ENCODE measurements at regions not wholly inside any gene's neighbourhood (a gene's known extent, or its start where the extent isn't known, plus 50 kb on each side); places are given as distances from the start of the nearest gene placed in this dataset.

DNA sequence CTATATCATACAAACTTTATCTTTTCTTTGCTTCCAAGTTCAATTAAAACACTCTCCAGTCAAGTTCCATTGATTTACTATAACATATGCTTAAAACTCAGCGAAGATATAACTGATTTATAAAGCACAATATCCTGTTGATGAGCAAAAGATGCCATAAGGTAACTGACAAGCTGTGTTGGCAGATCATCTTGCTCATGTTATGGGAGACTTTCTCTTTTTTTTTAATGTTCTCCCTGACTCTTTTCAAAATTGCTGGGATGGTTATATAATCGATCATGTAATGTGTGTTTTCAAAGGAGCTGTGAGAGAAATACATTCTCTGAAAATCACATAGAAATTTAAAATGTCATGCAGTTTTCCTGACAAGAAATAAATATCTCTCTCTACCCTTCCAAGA is 293.5 kb downstream of the MED10 start:
- no peak for DNase-seq (ENCODE audit: low spot score)
- CTCF ChIA-PET: no interaction called here
- POLR2A ChIA-PET: no interaction called here
- Mint-ChIP-seq H3K4me3 (no peak overlapping the region), H3K27ac (no peak overlapping the region), H3K36me3 (no peaks in the 10 kb centered on the region), H3K9me3 (peaks cover 5% of the 10 kb centered on the region), H3K4me1 (peaks cover 11% of the 10 kb centered on the region), H3K27me3 (ENCODE audit: low read depth) (no peaks in the 10 kb centered on the region)
- no peak for TF ChIP-seq ZNF263 (CRISPR knock-in tag; IDR thresholded peaks at IDR 0.05; ENCODE audit: low read depth)
- TF ChIP-seq ATF1 (CRISPR knock-in tag; IDR thresholded peaks at IDR 0.05): no peak
- TF ChIP-seq SMAD4 (CRISPR knock-in tag; IDR thresholded peaks at IDR 0.05): no peak
- TF ChIP-seq TEAD4 (CRISPR knock-in tag; IDR thresholded peaks at IDR 0.05): no peak
- TF ChIP-seq FOXK1 (CRISPR knock-in tag; IDR thresholded peaks at IDR 0.05): no peak
- TF ChIP-seq CREM (CRISPR knock-in tag; IDR thresholded peaks at IDR 0.05): no peak
- ATAC-seq: no peak

DNA sequence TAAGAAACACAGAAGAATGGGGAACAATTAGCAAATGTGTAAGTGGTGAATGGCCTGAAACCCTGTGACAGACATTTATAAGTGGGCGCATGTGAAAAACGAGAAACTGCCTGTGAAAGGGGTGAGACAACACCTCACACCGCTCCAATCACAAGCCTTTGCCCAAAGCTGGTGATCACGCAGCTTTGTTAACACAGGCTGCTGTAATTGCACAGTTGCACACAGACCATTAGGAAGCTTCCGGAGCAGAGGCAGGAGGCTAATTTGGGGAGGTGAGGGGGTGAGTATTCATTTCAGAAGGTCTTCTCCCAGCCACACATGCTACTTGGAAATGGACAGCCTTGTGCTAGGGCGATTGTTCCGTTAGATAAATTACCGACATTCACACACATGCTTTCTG is 294.0 kb downstream of the MED10 start:
- DNase-seq (ENCODE audit: low spot score): no peak
- Mint-ChIP-seq H3K9me3 (peaks cover 5% of the 10 kb centered on the region), H3K27me3 (ENCODE audit: low read depth) (no peaks in the 10 kb centered on the region), H3K27ac (no peak overlapping the region), H3K4me3 (no peak overlapping the region), H3K36me3 (no peaks in the 10 kb centered on the region), H3K4me1 (peaks cover 11% of the 10 kb centered on the region)
- no peak for ATAC-seq
- ChIA-PET CTCF (no interaction called here), POLR2A (no interaction called here)
- TF ChIP-seq, protein P1, sequence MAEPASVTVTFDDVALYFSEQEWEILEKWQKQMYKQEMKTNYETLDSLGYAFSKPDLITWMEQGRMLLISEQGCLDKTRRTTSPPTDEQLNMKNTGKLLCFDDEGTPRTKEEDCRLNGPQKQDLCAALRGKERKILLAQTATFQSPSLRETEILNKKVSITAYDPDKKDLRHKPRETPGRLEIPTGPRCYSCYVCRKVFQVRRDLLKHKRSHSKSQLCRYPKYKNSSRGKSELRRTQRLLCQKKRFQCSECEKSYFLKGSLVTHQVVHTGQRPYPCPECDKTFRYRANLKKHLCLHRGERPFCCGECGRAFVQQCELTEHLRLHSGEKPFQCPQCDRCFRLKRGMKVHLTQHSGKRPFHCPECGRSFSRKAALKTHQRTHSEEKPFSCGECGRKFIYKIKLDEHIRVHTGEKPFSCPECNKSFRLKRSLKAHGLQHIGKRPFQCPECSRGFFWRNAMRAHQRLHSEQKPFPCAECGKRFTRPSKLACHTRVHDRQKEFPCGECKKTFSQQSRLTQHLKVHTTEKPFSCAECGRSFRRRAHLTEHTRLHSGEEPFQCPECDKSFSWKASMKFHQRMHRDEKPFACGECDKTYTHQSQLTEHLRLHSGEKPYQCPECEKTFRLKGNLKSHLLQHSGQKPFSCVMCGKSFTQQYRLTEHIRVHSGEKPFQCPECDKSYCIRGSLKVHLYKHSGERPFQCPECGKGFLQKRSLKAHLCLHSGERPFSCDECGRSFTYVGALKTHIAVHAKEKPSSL (CRISPR knock-in tag; conservative IDR thresholded peaks at IDR 0.05): no peak
- TF ChIP-seq FOXJ3 (CRISPR knock-in tag; IDR thresholded peaks at IDR 0.05; ENCODE audit: borderline replicate concordance) (no peak), ZBTB21 (CRISPR knock-in tag; IDR thresholded peaks at IDR 0.05; ENCODE audit: borderline replicate concordance) (no peak), JAZF1 (CRISPR knock-in tag; IDR thresholded peaks at IDR 0.05) (no peak), GRHL2 (CRISPR knock-in tag; IDR thresholded peaks at IDR 0.05; ENCODE audit: insufficient replicate concordance, severe bottlenecking) (no peak), RELA (CRISPR knock-in tag; IDR thresholded peaks at IDR 0.05; ENCODE audit: borderline replicate concordance) (no peak), TCF7 (CRISPR knock-in tag; IDR thresholded peaks at IDR 0.05; ENCODE audit: low read depth) (no peak), ELF4 (CRISPR knock-in tag; IDR thresholded peaks at IDR 0.05; ENCODE audit: low read depth) (no peak), OVOL2 (CRISPR knock-in tag; IDR thresholded peaks at IDR 0.05; ENCODE audit: borderline replicate concordance) (no peak), ATF1 (CRISPR knock-in tag; IDR thresholded peaks at IDR 0.05) (no peak)
- TF ChIP-seq, protein P2, sequence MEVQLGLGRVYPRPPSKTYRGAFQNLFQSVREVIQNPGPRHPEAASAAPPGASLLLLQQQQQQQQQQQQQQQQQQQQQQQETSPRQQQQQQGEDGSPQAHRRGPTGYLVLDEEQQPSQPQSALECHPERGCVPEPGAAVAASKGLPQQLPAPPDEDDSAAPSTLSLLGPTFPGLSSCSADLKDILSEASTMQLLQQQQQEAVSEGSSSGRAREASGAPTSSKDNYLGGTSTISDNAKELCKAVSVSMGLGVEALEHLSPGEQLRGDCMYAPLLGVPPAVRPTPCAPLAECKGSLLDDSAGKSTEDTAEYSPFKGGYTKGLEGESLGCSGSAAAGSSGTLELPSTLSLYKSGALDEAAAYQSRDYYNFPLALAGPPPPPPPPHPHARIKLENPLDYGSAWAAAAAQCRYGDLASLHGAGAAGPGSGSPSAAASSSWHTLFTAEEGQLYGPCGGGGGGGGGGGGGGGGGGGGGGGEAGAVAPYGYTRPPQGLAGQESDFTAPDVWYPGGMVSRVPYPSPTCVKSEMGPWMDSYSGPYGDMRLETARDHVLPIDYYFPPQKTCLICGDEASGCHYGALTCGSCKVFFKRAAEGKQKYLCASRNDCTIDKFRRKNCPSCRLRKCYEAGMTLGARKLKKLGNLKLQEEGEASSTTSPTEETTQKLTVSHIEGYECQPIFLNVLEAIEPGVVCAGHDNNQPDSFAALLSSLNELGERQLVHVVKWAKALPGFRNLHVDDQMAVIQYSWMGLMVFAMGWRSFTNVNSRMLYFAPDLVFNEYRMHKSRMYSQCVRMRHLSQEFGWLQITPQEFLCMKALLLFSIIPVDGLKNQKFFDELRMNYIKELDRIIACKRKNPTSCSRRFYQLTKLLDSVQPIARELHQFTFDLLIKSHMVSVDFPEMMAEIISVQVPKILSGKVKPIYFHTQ (CRISPR knock-in tag; IDR thresholded peaks at IDR 0.05): no peak
- TF ChIP-seq, protein P3, sequence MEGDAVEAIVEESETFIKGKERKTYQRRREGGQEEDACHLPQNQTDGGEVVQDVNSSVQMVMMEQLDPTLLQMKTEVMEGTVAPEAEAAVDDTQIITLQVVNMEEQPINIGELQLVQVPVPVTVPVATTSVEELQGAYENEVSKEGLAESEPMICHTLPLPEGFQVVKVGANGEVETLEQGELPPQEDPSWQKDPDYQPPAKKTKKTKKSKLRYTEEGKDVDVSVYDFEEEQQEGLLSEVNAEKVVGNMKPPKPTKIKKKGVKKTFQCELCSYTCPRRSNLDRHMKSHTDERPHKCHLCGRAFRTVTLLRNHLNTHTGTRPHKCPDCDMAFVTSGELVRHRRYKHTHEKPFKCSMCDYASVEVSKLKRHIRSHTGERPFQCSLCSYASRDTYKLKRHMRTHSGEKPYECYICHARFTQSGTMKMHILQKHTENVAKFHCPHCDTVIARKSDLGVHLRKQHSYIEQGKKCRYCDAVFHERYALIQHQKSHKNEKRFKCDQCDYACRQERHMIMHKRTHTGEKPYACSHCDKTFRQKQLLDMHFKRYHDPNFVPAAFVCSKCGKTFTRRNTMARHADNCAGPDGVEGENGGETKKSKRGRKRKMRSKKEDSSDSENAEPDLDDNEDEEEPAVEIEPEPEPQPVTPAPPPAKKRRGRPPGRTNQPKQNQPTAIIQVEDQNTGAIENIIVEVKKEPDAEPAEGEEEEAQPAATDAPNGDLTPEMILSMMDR (IDR thresholded peaks at IDR 0.05): no peak
- TF ChIP-seq, protein P4, sequence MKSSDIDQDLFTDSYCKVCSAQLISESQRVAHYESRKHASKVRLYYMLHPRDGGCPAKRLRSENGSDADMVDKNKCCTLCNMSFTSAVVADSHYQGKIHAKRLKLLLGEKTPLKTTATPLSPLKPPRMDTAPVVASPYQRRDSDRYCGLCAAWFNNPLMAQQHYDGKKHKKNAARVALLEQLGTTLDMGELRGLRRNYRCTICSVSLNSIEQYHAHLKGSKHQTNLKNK (CRISPR knock-in tag; IDR thresholded peaks at IDR 0.05): no peak
- TF ChIP-seq, protein P5, sequence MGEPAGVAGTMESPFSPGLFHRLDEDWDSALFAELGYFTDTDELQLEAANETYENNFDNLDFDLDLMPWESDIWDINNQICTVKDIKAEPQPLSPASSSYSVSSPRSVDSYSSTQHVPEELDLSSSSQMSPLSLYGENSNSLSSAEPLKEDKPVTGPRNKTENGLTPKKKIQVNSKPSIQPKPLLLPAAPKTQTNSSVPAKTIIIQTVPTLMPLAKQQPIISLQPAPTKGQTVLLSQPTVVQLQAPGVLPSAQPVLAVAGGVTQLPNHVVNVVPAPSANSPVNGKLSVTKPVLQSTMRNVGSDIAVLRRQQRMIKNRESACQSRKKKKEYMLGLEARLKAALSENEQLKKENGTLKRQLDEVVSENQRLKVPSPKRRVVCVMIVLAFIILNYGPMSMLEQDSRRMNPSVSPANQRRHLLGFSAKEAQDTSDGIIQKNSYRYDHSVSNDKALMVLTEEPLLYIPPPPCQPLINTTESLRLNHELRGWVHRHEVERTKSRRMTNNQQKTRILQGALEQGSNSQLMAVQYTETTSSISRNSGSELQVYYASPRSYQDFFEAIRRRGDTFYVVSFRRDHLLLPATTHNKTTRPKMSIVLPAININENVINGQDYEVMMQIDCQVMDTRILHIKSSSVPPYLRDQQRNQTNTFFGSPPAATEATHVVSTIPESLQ (CRISPR knock-in tag; IDR thresholded peaks at IDR 0.05): no peak
- TF ChIP-seq, protein P6, sequence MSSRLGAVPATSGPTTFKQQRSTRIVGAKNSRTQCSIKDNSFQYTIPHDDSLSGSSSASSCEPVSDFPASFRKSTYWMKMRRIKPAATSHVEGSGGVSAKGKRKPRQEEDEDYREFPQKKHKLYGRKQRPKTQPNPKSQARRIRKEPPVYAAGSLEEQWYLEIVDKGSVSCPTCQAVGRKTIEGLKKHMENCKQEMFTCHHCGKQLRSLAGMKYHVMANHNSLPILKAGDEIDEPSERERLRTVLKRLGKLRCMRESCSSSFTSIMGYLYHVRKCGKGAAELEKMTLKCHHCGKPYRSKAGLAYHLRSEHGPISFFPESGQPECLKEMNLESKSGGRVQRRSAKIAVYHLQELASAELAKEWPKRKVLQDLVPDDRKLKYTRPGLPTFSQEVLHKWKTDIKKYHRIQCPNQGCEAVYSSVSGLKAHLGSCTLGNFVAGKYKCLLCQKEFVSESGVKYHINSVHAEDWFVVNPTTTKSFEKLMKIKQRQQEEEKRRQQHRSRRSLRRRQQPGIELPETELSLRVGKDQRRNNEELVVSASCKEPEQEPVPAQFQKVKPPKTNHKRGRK (CRISPR knock-in tag; IDR thresholded peaks at IDR 0.05; ENCODE audit: borderline replicate concordance): no peak
- TF ChIP-seq, protein P7, sequence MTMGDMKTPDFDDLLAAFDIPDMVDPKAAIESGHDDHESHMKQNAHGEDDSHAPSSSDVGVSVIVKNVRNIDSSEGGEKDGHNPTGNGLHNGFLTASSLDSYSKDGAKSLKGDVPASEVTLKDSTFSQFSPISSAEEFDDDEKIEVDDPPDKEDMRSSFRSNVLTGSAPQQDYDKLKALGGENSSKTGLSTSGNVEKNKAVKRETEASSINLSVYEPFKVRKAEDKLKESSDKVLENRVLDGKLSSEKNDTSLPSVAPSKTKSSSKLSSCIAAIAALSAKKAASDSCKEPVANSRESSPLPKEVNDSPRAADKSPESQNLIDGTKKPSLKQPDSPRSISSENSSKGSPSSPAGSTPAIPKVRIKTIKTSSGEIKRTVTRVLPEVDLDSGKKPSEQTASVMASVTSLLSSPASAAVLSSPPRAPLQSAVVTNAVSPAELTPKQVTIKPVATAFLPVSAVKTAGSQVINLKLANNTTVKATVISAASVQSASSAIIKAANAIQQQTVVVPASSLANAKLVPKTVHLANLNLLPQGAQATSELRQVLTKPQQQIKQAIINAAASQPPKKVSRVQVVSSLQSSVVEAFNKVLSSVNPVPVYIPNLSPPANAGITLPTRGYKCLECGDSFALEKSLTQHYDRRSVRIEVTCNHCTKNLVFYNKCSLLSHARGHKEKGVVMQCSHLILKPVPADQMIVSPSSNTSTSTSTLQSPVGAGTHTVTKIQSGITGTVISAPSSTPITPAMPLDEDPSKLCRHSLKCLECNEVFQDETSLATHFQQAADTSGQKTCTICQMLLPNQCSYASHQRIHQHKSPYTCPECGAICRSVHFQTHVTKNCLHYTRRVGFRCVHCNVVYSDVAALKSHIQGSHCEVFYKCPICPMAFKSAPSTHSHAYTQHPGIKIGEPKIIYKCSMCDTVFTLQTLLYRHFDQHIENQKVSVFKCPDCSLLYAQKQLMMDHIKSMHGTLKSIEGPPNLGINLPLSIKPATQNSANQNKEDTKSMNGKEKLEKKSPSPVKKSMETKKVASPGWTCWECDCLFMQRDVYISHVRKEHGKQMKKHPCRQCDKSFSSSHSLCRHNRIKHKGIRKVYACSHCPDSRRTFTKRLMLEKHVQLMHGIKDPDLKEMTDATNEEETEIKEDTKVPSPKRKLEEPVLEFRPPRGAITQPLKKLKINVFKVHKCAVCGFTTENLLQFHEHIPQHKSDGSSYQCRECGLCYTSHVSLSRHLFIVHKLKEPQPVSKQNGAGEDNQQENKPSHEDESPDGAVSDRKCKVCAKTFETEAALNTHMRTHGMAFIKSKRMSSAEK (CRISPR knock-in tag; IDR thresholded peaks at IDR 0.05; ENCODE audit: borderline replicate concordance): no peak
